ENCODE measurements at regions not wholly inside any gene's neighbourhood (a gene's known extent, or its start where the extent isn't known, plus 50 kb on each side); places are given as distances from the start of the nearest gene placed in this dataset.
"Not testable (repeated sequence)": the region's sequence is repeated elsewhere in the genome, so short reads cannot be mapped to it uniquely, and the experiment has no call there.

DNA sequence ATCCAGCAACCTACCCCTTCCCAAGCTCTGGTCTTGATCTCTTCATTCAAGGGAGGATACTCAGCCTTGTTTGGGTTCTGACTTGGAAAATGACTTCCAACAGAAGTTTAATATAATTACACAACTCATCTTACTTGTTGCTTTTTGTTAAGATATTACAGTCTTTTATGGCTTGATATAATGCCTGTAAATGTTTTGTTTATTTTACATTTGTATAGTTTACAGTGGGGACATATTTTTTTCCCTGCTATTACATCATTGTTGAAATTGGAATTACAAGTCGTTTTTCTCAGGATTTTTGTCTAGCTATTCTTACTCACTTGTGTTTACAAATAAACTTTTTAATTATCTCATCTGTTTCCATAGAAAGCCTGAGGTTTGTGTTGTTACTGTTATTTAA lies 436.0 kb downstream of the CNTNAP4 start:
- no peak for FAIRE-seq
- DNase-seq (ENCODE audit: extremely low spot score, insufficient read length, low read depth): no peak

DNA sequence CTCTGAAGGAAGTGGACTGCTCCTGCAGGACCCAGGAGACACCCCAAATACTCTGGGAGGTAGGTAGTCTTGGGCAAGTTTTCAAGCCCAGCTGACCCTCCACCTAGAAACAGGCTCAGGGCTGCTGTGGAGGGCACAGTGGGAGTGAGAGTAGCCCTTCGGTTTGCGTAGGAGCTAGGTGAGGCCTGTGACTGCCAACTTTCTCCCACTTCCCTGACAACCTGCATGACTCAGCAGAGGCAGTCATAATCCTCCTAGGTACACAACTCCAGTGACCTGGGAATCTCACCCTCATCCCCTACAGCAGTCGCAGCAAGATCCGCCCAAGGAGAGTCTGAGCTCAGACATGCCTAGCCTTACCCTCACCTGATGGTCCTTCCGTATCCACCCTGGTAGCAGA lies 439.1 kb downstream of the CNTNAP4 start:
- FAIRE-seq; DNase-seq (ENCODE audit: extremely low spot score, insufficient read length, low read depth): not testable (repeated sequence)

DNA sequence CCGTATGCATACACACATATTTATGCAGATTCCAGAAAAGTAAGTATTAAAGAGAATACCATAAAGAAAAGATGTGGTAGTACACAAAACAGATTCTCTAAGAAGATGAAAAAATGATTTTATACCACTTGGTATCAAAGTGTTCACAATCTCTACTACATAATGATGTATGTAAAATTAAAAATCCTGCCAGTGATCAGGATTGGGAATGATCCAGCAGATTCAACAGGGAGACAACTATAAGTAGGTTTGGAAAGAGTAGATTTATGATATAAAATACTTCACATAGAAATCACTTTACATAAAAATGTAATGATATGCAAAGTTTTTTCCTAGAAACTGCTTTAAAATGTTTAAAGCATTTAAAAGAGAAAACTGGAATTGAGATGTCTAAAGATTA lies 447.0 kb downstream of the CNTNAP4 start:
- no peak for FAIRE-seq

DNA sequence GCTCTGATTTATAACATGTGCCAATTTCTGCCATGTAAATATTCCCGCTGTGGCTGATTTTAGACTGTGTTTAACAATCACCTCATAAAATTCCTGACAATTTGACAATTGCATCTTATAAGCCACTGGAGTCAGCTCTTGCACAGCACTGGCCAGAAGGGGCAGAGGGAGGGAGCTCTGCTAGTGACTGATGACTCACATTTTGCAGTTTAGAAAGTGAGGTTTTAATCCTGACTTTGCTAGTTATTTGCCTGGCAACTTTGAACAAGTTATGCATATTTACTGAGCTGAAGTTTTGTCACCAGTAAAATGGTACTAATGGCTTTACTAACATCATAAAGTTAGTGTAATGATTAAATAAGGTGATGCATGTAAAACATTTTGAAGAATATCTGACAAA lies 452.3 kb downstream of the CNTNAP4 start:
- no peak for FAIRE-seq
- DNase-seq (ENCODE audit: extremely low spot score, insufficient read length, low read depth): no peak

More for the DNA sequence above, 447.0 kb downstream of the CNTNAP4 start:
- no peak for DNase-seq (ENCODE audit: extremely low spot score, insufficient read length, low read depth)

DNA sequence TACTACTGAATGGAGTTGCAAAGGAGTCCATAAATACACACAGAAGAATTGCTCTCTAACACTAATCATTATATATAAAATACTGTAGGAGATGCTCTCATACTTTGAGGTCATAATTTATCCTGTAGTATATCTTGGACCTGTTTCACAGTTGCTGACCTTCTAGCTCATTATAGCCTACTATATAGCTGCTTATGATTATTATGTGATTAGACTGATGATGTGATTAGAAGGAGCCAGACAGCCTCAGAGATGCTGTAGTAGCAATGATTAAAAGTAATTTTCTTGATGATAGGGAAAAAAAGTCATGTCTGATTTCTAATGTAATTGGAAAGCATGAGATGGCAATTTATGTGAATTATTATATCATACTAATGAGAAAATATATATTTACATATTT lies 455.7 kb downstream of the CNTNAP4 start:
- FAIRE-seq (no peak), DNase-seq (ENCODE audit: extremely low spot score, insufficient read length, low read depth) (no peak)

DNA sequence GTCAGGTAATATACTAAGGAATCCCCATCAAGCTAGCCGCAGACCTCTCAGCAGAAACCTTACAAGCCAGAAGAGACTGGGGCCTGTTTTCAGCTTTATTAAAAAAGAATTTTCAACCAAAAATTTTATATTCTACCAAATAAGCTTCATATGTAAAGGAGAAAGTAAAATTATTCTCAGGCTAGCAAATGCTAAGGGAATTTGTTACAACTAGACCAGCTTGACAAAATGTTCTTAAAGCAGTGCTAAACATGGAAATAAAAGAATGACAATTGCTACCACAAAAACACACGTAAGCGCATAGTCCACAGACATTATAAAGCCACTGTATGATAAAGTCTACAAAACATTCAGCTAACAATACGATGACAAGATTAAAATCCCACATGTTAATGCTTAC lies 449.4 kb upstream of the MON1B start:
- no peak for FAIRE-seq
- no peak for DNase-seq (ENCODE audit: extremely low spot score, insufficient read length, low read depth)

DNA sequence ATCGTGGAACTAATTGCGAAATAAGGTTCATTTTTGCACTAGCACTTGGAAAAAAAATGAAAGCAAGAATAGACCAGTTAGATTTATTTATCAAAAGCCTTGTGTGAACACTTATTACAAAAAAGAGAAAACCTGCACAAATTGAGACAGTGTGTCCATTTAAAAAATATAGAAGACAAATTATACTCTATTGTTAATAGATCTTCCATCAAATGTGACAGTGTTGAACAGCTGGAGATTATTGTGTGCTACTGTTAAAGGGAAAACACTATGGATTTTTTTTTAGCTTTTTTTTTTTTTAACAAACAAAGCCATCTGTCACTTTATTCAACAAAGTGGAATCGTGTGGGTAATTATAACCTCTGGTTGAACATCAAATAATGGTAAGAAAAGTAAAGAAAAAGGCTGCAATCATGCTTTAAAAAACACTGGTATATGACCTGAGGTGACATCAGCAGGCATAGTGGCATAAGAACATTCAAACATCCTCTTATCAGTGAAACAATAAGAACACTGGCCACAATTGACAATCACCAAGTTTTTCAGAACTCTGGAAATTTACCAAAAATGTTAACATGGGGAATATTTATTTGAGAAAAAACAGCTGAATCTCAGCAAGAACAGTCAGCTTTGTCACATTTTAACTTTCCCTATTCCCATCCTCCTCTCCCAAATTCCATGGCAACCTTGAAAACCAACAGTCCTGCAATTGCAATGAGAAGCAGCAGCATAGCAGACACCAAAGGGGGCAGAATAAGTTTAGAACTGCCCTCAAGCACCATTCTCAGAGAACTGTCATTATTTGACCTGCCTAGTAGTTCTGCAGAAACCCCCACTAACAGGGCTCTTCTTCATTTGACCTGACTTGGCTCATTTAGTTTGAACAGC lies 442.3 kb upstream of the MON1B start:
- no peak for DNase-seq (ENCODE audit: extremely low spot score, insufficient read length, low read depth)
- FAIRE-seq: no peak

DNA sequence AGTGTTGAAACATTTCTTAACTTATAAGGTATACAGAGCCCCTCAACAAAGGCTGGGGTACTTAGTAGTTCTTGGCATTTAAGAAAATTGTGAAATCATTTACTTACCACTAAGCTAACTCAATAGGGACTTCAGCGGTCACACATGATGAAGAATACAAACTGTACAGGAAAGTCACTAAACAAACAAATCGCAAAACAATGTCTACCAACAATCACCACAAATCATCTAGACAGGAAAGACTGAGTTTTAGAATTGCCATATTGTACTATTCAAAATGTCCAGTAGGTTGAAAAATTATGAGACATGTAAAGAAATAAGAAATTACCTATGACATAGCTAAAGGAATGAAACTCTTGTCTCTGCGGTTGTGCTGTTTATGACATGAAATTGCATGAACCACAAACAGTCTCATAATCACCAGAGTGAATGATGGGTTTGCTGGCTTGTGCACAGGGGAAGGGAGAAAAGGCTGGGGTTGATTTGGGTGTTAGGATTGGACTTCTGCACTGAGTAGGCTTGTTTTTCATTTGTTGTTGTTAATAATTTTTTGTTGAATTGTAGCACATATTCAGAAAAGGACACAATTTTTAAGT lies 441.1 kb upstream of the MON1B start:
- DNase-seq (ENCODE audit: extremely low spot score, insufficient read length, low read depth) (no peak), FAIRE-seq (no peak)

DNA sequence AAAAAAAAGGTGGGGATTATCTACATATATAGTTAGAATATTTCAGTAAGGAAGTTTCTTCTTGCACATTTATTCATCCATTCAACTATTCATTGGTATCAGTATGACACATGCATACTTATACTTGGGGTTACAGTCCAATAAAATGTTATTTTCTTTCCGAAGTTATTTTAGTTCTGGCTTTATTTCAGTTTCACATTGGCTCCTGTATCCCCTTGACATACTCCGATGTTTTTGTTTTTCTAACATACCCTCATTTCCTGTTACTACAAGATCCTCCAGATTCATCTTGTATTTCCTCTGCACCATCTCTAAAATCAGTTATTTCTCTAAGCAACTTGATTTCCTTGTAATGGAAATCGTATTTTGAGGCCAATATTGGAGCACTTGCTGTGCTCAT lies 435.5 kb upstream of the MON1B start:
- DNase-seq (ENCODE audit: extremely low spot score, insufficient read length, low read depth): no peak
- FAIRE-seq: no peak

DNA sequence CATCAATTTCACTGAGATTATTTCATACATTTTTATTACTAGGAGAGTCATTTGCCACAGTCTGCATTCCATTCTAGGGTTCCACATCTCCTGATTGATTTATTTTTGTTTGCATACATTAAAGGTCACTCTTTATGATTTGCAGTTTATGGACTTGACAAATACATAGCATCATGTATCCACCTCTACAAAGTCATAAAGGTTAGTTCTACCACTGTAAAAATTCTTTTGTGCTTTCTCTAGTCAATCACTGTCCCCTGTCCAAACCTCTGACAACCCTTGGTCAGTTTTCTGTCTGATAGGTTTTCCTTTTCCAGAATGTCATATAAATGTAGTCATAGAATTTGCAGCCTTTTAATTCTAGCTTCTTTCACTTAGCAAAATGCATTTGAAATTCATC lies 434.6 kb upstream of the MON1B start:
- FAIRE-seq (no peak), DNase-seq (ENCODE audit: extremely low spot score, insufficient read length, low read depth) (no peak)

DNA sequence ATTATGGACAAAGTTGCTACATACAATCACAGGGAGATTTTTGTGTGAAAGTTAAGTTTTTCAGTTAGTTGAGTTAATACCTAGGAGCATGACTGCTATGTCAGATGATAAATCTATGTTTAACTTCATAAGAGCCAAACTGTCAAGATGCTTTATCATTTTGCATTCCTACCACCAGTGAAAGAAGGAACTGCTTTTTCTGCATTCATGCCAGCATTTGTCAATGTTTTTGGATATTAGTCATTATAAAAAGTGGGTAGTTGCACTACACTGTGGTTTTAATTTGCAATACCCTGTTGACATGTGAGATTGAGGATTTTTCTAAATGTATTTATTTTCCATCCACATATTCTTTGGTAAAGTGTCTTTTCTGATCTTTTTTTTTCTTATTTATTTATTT lies 434.0 kb upstream of the MON1B start:
- FAIRE-seq (no peak), DNase-seq (ENCODE audit: extremely low spot score, insufficient read length, low read depth) (no peak)

DNA sequence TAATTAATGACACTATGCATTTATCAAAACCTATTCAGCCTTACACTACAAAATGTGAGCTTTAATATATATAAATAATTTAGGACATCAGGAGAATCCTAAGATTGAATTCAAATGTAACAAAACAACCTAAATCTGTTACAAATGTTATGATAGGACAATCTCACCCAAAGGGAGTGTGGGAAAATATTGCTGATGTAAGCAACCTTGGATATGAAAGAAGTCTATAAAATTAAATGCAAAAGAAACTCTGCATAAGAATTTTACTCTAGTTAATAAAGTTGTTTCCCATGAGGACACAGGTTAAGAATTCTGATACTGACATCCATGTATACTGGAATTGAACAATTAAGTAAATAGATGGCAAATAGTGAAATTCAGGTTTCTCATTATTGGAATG lies 424.5 kb upstream of the MON1B start:
- no peak for DNase-seq (ENCODE audit: extremely low spot score, insufficient read length, low read depth)
- no peak for FAIRE-seq

DNA sequence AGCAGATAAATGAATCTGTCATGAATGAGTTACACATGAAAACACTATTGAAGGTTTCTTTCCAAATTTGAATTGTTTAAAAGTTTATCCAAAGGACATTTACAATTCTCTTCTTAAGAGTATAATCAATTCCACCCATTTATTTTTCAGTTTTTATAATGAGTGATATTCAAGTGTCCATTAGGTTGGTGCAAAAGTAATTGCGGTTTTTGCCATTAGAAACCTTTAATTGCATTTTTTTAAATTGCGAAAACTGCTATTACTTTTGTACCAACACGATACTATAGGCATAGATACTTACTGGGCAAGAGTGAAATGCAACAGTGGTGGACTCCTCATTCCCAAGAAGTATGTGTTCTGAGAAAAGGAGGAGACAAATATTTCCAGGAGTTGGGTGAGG lies 422.7 kb upstream of the MON1B start:
- no peak for FAIRE-seq
- no peak for DNase-seq (ENCODE audit: extremely low spot score, insufficient read length, low read depth)

DNA sequence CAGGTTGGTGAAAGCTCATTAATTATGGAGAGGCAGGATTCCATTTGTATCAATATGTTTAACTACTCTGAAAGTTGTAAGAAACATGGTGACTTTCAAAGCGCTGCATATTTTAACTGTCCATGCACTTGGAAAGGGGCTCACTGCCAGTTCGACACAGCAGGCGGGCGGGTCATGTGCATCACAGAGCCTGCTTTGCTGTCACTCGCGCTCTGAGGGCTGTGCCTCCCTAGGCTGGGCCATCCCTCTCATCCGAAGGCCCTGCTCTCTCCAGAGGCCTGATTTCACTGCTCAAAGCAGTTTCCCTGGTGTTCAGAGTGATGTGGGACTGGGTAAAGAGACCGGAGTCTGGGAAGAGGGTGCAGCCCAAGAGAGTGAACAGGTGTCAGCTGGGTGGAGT lies 422.0 kb upstream of the MON1B start:
- no peak for DNase-seq (ENCODE audit: extremely low spot score, insufficient read length, low read depth)
- FAIRE-seq: no peak

DNA sequence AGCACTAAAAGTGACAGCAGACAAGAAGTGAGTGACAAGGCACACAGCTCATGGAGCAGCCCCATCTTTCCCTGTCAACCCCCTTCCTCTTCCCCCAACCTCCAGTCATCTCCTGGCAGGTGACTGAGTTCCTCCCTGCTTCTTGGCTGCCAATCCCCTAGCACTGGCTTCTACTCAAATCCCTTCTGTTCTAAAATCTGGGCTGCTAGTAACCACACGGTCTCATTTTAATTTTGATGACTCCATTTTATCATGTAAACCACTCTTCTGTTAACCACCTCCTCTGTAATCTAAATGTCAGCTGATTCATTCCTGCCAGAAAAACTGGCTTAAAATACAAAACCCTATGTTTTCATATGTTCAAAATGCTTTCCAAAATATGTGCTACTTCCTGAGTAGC lies 419.8 kb upstream of the MON1B start:
- no peak for DNase-seq (ENCODE audit: extremely low spot score, insufficient read length, low read depth)
- no peak for FAIRE-seq

DNA sequence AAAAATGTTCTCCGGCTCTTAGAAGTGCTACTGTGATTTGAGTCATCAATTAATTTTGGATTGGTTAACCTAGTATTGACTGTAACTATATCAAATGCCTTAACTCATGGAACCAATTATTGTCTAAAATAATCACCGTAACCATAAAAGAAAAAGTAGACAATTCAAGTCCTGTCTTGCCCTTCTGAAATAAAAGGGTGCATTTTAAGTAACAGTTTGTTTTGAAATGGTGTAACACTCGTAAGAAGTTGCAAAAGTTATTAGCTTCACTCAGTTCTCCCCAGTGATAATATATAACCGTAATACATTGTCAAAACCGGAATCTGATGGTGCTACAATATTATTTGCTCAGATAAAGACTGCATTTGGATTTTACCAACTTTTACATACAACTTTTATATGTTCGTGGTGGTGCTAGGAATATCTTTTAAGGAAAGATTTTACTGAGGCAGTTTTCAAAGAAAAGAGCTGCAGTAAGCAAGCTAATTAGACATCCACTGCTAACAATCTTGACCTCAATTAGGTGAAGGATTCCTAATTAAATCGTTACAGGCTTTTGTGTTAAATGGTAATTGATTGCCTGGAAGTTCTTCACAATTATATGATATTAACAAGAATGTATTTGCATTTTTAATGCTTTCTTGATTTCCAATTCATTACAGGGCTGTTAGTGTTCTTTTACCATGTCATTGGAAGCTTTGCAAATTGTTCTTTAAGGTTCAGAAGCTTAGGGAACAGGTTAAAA lies 413.1 kb upstream of the MON1B start:
- FAIRE-seq (no peak), DNase-seq (ENCODE audit: extremely low spot score, insufficient read length, low read depth) (no peak)

DNA sequence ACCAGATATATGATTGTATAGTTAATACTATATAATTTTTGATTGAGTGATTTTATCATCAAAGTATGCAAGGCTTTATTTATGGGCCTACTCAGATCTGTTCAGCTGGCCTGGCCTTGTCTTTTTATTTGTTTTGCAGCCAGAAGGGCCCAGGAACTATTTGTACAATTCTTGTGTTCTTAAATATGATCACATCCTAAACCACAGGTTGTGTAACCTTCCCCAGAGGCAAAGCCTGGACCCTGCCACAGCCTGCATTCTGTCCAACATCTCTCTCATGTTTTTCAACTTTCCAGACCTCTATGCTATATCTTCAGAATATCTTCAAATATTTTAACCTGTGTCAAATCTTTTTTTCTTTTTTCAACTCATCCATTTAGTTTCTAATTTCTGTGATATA lies 410.4 kb upstream of the MON1B start:
- FAIRE-seq: no peak
- DNase-seq (ENCODE audit: extremely low spot score, insufficient read length, low read depth): no peak

DNA sequence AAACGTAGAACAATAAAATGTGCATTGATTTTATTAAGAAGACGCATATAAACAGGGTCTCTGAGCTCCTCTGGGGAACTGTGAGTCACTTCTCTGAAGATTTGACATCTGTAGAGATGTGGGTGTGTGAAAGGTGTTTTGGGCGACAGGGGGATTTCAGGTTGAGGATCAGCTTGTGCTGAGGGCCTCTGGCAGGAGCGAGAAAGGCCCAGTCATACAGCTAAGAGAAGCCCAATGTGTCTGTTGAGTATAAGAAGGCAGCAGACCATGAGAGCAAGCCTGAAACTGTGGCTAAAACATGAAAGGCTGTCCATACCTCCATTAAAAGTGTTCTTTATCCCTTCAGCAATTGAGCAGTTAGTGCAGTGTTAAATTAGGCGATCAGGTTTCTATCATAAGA lies 406.5 kb upstream of the MON1B start:
- DNase-seq (ENCODE audit: extremely low spot score, insufficient read length, low read depth) (no peak), FAIRE-seq (no peak)

DNA sequence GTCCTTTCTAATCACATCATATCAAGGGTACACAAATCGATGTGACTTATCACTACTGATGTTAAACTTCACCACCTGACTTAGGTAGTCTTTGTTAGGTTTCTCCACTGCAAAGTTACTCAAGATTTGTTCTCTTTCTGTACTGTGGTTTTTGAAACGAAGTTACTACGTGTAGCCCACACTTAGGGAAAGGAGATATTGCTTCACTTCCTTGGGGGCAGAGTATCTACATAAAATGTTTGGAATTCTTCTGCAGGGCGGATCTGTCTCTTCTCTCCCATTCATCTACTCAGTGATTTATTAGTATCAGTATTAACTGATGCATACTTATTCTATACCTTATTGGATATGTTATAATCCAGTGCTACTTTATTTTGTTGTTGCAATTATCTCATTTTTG lies 403.6 kb upstream of the MON1B start:
- no peak for DNase-seq (ENCODE audit: extremely low spot score, insufficient read length, low read depth)
- no peak for FAIRE-seq

DNA sequence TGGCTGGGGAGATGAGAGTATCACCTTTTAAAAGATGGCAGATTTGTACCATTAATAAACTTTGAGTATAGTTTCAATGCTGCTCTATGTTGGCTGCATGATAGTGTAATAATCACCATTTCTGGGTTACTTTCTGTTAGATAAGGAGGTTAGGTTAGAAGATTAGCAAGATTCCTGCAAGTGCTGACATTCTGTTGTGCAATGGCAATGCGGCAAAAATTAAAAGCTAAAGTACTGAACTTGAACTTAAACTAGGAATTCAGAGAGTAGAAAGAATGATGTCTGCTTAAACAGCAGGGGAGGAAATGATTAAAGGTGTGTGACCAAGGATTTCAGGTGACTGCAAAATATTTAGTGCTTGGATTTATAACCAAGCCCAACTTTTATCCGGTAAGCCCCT lies 399.8 kb upstream of the MON1B start:
- no peak for DNase-seq (ENCODE audit: extremely low spot score, insufficient read length, low read depth)
- FAIRE-seq: no peak

DNA sequence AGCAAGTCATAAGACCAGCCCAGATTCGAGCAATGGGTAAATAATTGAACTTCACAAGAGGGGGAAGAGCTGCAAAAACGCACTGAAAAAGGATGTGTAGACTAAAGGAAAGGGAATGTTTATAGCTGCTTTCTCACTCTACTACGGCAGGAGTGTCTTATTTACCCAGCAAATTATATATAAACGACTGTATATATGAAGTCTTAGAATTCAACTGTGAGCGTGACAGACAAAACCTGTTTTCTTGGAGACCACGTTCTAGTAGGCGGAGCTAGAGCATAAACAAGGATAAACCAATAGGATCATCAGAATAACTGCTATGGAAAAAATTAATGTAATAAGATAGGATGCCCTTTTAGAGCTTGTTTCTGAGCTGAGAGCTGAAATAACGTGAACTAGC lies 394.6 kb upstream of the MON1B start:
- DNase-seq (ENCODE audit: extremely low spot score, insufficient read length, low read depth): no peak
- FAIRE-seq: no peak
